Activated T-cell treated with anti-CD3 and anti-CD28 coated beads, Interleukin-2, amount 50 U/mL, for 4 hours (primary cell): ENCODE measurements at regions not wholly inside any gene's neighbourhood (a gene's known extent, or its start where the extent isn't known, plus 50 kb on each side); places are given as distances from the start of the nearest gene placed in this dataset.

Experiments used
- ATAC-seq, 2 donors: fragments of 200-7000 bp; cut with Tn5 transposase; one replicate each; pipeline ENCODE4 v1.10.0; 2021
- DNase-seq: peaks from one replicate; pipeline ENCODE4 v3.0.0-alpha.2; 2020
- H3K27me3 Mint-ChIP-seq: one replicate; pipeline ENCODE4 v1.8.0; 2021; ENCODE audit warnings: low read depth, mixed read lengths
- H3K36me3 Mint-ChIP-seq: one replicate; pipeline ENCODE4 v1.8.0; 2022; ENCODE audit warnings: mixed read lengths; ENCODE audit not compliant: insufficient read depth
- H3K4me1 Mint-ChIP-seq: one replicate; pipeline ENCODE4 v1.8.0; 2021; ENCODE audit warnings: low read depth, mixed read lengths
- H3K4me3 Mint-ChIP-seq: one replicate; pipeline ENCODE4 v1.8.0; 2021; ENCODE audit warnings: mild to moderate bottlenecking, moderate library complexity, mixed read lengths
- H3K9me3 Mint-ChIP-seq: one replicate; pipeline ENCODE4 v1.8.0; 2021; ENCODE audit warnings: mixed read lengths

GRCh38 chr5:89615839-89616518 is 733.0 kb upstream of the MEF2C start:
- ATAC-seq (no peak), DNase-seq (no peak)
- Mint-ChIP-seq H3K27me3 (no peaks in the 10 kb centered on the region), H3K36me3 (no peaks in the 10 kb centered on the region), H3K4me3 (no peak overlapping the region), H3K4me1 (no peaks in the 10 kb centered on the region), H3K9me3 (peaks cover under 1% of the 10 kb centered on the region)

- no peak for ATAC-seq
- Mint-ChIP-seq H3K36me3 (no peaks in the 10 kb centered on the region), H3K4me3 (no peak overlapping the region), H3K4me1 (no peaks in the 10 kb centered on the region), H3K27me3 (no peaks in the 10 kb centered on the region), H3K9me3 (no peaks in the 10 kb centered on the region)
- DNase-seq: no peak
These were observed 730.4 kb upstream of the MEF2C start for GRCh38 chr5:89613222-89613956.

- Mint-ChIP-seq H3K27me3 (no peaks in the 10 kb centered on the region), H3K36me3 (no peaks in the 10 kb centered on the region)
These were observed 724.1 kb upstream of the MEF2C start for GRCh38 chr5:89606939-89607534.

GRCh38 chr5:89604342-89604741 is 721.4 kb upstream of the MEF2C start:
- H3K27me3 Mint-ChIP-seq: no peaks in the 10 kb centered on the region

More at GRCh38 chr5:89606939-89607534, 724.1 kb upstream of the MEF2C start:
- Mint-ChIP-seq H3K4me3 (no peak overlapping the region), H3K9me3 (no peaks in the 10 kb centered on the region), H3K4me1 (no peaks in the 10 kb centered on the region)
- DNase-seq (no peak), ATAC-seq (no peak)

GRCh38 chr5:89601880-89602279 is 718.9 kb upstream of the MEF2C start:
- no peak overlapping the region for H3K4me3 Mint-ChIP-seq
- H3K4me1 Mint-ChIP-seq: no peaks in the 10 kb centered on the region
- DNase-seq (no peak), ATAC-seq (no peak)
- H3K36me3 Mint-ChIP-seq: no peaks in the 10 kb centered on the region
- H3K9me3 Mint-ChIP-seq: peaks cover 6% of the 10 kb centered on the region
- no peaks in the 10 kb centered on the region for H3K27me3 Mint-ChIP-seq

More at GRCh38 chr5:89604342-89604741, 721.4 kb upstream of the MEF2C start:
- ATAC-seq (no peak), DNase-seq (no peak)
- H3K4me3 Mint-ChIP-seq: no peak overlapping the region
- no peaks in the 10 kb centered on the region for H3K4me1 Mint-ChIP-seq
- H3K36me3 Mint-ChIP-seq: no peaks in the 10 kb centered on the region
- H3K9me3 Mint-ChIP-seq: no peaks in the 10 kb centered on the region

GRCh38 chr5:89597878-89598277 is 714.9 kb upstream of the MEF2C start:
- H3K4me1 Mint-ChIP-seq: no peaks in the 10 kb centered on the region
- no peaks in the 10 kb centered on the region for H3K27me3 Mint-ChIP-seq
- peaks cover 6% of the 10 kb centered on the region for H3K9me3 Mint-ChIP-seq
- DNase-seq: no peak
- no peak overlapping the region for H3K4me3 Mint-ChIP-seq
- no peaks in the 10 kb centered on the region for H3K36me3 Mint-ChIP-seq
- ATAC-seq: no peak

GRCh38 chr5:89596821-89597220 is 713.8 kb upstream of the MEF2C start:
- no peak for ATAC-seq
- no peaks in the 10 kb centered on the region for H3K4me1 Mint-ChIP-seq
- DNase-seq: no peak
- no peaks in the 10 kb centered on the region for H3K27me3 Mint-ChIP-seq
- peaks cover 10% of the 10 kb centered on the region for H3K9me3 Mint-ChIP-seq
- no peaks in the 10 kb centered on the region for H3K36me3 Mint-ChIP-seq
- no peak overlapping the region for H3K4me3 Mint-ChIP-seq

GRCh38 chr5:89595056-89595455 is 712.1 kb upstream of the MEF2C start:
- Mint-ChIP-seq H3K4me1 (no peaks in the 10 kb centered on the region), H3K4me3 (no peak overlapping the region), H3K9me3 (peaks cover 10% of the 10 kb centered on the region), H3K36me3 (no peaks in the 10 kb centered on the region), H3K27me3 (no peaks in the 10 kb centered on the region)
- no peak for DNase-seq
- no peak for ATAC-seq

GRCh38 chr5:89584339-89584956 is 701.5 kb upstream of the MEF2C start:
- Mint-ChIP-seq H3K4me3 (no peak overlapping the region), H3K27me3 (no peaks in the 10 kb centered on the region), H3K36me3 (no peaks in the 10 kb centered on the region), H3K4me1 (no peaks in the 10 kb centered on the region), H3K9me3 (peaks cover 4% of the 10 kb centered on the region)
- DNase-seq (no peak), ATAC-seq (no peak)

- DNase-seq: no peak
- H3K4me1 Mint-ChIP-seq: no peaks in the 10 kb centered on the region
- ATAC-seq: no peak
- H3K27me3 Mint-ChIP-seq: no peaks in the 10 kb centered on the region
- no peak overlapping the region for H3K4me3 Mint-ChIP-seq
- H3K36me3 Mint-ChIP-seq: no peaks in the 10 kb centered on the region
- H3K9me3 Mint-ChIP-seq: peaks cover 4% of the 10 kb centered on the region
These were observed 700.5 kb upstream of the MEF2C start for GRCh38 chr5:89583534-89583933.

GRCh38 chr5:89582768-89583339 is 699.9 kb upstream of the MEF2C start:
- no peaks in the 10 kb centered on the region for H3K4me1 Mint-ChIP-seq
- ATAC-seq: no peak
- H3K9me3 Mint-ChIP-seq: peaks cover under 1% of the 10 kb centered on the region
- no peaks in the 10 kb centered on the region for H3K36me3 Mint-ChIP-seq
- H3K4me3 Mint-ChIP-seq: no peak overlapping the region
- DNase-seq: no peak
- no peaks in the 10 kb centered on the region for H3K27me3 Mint-ChIP-seq

- Mint-ChIP-seq H3K4me3 (no peak overlapping the region), H3K9me3 (no peaks in the 10 kb centered on the region), H3K4me1 (no peaks in the 10 kb centered on the region), H3K36me3 (no peaks in the 10 kb centered on the region), H3K27me3 (no peaks in the 10 kb centered on the region)
- ATAC-seq (no peak), DNase-seq (no peak)
These were observed 698.0 kb upstream of the MEF2C start for GRCh38 chr5:89580976-89581375.

- no peak for ATAC-seq
These were observed 692.3 kb upstream of the MEF2C start for GRCh38 chr5:89575319-89575718.

GRCh38 chr5:89573345-89573744 is 690.4 kb upstream of the MEF2C start:
- H3K36me3 Mint-ChIP-seq: no peaks in the 10 kb centered on the region
- DNase-seq (no peak), ATAC-seq (no peak)
- no peaks in the 10 kb centered on the region for H3K9me3 Mint-ChIP-seq
- no peak overlapping the region for H3K4me3 Mint-ChIP-seq
- H3K4me1 Mint-ChIP-seq: no peaks in the 10 kb centered on the region
- H3K27me3 Mint-ChIP-seq: no peaks in the 10 kb centered on the region

More at GRCh38 chr5:89575319-89575718, 692.3 kb upstream of the MEF2C start:
- H3K4me3 Mint-ChIP-seq: no peak overlapping the region
- H3K9me3 Mint-ChIP-seq: no peaks in the 10 kb centered on the region
- DNase-seq: no peak
- no peaks in the 10 kb centered on the region for H3K27me3 Mint-ChIP-seq
- no peaks in the 10 kb centered on the region for H3K4me1 Mint-ChIP-seq
- H3K36me3 Mint-ChIP-seq: no peaks in the 10 kb centered on the region
